GM18867 (cell line): ENCODE measurements at regions not wholly inside any gene's neighbourhood (a gene's known extent, or its start where the extent isn't known, plus 50 kb on each side); places are given as distances from the start of the nearest gene placed in this dataset.

Source experiments
- ATAC-seq: cut with Tn5 transposase; IDR thresholded peaks from one replicate; pipeline ENCODE4 v1.9.1; 2021; ENCODE audit warnings: mild to moderate bottlenecking, moderate library complexity; ENCODE audit not compliant: unreplicated experiment

DNA sequence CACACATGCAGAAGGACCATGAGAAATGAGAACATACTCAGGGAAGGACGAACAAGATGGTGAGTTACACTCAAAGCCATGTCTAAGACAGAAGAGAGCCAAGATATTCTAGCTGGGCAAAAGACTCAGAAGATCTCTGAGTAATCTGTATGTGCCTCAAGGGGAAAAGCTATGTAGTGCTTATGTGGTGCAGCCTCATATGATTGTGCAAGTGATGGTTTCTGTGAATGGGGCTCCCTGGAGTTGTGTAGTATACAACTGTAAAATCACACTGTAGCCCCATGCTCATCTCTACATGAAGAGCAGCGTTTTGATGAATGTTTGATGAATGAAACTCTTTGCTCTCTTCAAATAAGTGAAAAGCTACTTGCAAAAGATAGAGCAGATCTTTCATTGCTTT, 57.5 kb downstream of the OSR1 start:
- no peak for ATAC-seq

DNA sequence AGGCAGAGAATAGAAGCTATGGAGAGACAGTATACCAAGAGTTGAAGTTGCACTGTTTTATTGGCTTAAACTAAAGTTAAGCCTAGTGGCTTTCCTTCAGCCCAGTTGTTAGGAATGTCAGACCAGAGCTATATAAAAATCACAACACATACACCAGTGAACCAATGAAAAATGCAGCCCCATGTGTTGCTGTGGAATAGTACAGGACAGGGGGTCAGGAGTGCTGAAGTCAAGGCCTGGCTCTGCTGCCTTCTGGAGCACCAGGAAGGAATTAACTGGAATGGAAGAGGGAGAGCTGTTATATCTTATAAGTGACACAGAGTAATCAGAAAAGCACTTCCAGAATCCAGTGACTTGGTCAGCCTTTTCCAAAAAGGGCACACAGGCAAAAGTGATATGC, 58.9 kb downstream of the OSR1 start:
- ATAC-seq: no peak

DNA sequence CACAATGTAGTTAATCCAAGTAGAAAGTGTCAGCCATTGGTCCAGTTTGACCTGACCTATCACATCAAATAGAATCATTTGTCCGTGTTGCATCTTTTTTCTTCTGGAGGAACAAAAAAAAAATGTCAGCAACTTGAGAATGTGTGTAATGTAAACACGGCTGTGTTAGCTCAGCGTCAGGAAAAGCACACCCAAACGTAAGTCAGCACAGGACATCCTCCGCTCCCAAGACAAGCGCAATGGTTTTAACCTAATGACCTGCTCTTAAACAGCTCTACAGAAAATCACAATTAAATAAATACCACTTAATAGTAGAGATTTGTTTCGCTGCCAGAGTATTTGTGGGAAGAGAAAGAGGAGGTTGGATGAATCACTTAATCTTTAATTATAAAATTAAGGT, 59.4 kb downstream of the OSR1 start:
- no peak for ATAC-seq

DNA sequence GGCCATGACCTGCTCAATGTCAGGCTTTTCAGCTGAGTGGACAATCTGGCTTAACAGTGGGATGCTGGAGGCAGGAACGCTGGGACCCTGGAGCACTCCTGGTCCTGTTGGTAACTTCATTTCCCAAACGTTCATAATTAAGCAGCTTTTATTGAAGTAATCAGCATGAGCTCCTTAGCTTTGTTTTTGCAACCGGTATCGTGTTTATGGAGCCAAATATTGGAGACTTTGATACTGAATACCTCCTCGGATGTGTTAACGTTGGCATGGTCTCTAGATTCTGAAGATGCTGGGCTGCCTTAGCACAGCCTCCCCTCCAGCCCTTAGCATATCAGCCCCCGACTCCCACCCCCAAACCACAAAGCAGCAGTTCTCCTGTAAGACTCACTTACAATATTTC, 60.7 kb downstream of the OSR1 start:
- no peak for ATAC-seq

DNA sequence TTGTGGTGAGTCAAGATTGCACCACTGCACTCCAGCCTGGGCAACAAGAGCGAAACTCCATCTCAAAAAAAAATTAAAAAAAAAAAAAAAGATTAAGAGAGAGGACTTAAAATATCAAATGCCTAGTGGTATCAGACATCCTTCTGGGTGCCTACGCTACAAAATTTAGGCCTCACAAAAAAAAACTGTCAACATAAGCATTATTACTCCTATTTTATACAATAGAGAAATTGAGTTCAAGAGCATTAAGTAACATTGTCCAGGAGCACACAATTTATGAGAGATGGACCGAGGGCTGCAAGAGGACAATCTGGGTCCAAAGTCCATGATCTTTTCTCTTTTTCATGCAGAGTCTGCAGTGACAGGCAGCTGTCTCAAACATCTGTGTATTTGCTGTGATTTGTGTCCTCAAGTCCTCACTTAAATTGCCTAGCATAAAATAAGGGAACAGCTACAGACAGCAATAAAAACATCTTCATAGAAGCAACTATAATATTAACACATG, 62.4 kb downstream of the OSR1 start:
- no peak for ATAC-seq

DNA sequence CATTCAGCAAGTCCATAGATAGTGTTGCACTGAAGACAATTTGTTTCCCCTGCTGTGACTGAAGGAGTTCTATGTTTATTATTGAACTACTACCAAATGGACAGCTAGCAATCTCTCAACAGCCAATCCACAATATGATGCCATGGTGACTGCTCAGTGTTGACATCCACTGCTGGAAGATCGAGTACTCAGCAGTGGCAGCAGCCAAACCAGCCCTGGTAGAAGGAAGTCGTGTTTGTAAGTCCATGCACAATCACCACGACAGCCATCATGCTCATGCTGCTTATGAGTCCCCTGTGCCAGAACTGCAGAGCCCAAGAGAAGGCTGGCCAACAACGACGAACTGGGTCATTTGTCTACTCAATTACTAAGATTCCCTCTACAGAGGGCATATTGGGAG, 66.4 kb downstream of the OSR1 start:
- ATAC-seq: no peak

DNA sequence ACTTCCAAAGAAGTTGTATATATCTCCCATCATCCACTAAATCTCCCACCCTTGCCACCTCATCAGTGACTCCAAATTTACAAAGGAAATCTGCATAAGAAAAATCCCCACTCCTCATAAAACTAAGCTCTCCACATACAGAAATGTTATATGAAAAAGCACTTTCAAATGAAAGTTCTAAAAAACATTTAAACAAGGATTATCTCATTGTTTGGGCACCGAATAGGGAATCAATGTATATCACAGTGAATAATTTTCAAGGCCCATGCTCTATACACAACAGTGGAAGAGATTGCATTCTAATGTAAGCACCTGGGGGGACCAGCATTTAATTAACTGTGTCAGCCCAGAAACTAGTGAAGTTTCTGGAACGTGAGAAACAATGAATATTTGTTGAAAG, 70.1 kb downstream of the OSR1 start:
- no peak for ATAC-seq

DNA sequence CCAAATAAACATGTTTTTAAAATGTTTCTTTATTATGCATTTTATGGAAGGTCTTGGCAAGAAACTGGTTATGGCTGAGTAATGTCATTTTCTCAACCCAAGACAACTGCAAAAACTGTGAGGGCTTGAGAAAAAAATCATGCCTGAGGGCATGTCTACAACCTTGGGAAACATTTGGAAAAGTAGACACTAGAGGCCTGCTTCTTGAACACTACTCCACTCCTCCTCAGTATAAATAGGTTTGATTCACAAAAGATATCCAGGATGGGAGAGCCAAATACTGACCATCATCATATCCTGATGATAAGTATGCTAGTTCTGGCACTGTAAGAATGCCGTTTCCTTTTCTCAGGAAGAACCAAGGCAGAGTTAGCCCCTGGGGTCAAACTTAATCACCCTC, 71.1 kb downstream of the OSR1 start:
- ATAC-seq: no peak

DNA sequence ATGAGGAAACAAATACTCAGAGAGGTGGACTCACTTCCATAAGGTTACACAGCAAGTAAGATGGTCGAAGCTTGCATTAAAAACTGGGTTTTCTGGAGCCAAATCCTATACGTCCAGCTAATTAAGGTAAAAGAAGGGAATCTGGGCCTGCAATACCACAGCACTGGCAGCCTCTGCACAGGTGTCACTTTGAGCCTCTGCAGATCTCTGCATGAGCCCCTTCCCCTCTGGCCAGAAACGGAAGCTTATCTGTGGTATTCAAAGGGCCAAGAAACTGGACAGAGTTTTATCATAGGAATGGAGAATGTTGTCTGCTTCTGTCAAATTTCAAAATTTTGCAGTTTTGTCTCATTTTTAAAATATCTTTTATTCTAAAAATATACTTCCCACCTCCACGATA, 76.1 kb downstream of the OSR1 start:
- no peak for ATAC-seq

DNA sequence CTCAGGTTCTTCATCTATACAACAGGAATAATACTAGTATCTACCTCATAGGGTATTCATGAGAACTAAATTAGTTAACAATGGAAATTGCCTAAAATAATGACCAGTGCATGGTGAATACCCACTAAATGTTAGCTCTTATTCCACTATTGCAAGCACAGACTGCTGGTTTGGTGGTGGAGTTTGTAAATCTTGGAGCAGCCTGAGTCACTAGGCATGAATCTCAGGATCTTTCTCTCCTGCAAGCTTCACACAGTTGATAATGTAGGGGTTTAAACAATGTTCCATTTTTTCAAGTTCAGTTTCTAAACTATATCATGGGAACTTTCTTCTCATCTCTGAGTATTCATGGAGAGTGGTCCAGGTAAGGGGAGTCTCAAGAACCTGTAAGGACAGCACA, 84.0 kb downstream of the OSR1 start:
- ATAC-seq: no peak

DNA sequence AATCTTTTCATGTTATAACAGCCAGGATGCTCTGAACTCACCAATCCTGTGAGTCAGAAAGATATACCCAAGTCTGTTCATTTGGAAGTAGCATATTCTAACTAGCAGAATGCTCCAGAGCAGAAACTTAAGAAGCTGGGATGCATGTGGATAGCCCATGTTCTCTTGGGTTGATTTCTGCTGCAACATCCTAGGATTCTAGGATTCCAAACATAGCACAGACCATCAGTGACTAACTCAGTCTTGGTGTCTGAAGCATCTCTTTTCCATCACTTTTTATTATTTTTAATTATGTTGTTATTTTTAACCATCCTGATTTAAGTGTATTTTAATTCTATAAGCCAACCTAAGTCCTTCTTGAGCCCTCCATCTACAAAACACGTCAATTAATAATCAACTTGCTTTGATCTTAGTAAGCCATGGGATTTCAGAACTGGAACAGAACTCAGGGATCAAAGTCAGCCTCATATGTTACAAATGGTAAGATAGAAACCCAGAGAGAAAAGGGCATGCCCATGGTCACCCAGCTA, 85.4 kb downstream of the OSR1 start:
- ATAC-seq: no peak

DNA sequence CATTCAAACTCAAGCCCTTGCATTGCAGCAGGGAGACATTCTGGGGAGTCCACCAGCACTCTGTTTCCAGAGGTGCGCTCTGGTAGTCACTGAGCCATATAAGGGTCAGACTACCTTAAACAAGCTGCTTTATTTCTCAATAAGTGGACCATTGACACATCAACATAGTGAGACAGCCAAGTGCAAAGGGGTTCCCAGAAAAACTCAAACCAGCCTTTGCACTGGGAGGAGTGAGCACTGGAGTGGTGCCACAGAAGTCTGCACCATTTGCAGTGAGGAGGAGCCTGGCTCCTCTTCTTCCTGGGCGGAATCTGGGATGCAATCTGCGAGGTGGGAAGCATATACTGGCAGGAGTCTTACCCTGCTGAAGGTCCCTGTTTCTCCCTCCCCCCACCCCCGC, 86.4 kb downstream of the OSR1 start:
- no peak for ATAC-seq

DNA sequence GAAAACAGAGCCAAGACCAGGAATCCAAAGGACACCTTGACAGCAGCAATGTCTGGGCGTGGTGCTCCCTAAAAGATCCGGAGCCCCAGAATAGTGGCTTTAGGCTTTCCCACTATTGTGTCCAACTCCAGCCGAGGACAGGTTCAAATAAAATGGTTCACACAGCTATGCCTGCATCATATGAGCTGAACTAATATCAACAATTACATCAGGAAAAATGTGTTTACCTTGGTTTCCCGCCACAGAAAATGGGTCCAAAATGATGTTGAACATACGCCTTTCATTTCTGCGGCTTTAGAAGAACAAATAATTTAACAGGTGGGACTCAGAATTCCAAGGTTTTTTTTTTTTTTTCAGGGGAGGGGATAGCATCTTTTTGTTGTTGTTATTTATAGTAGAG, 93.6 kb downstream of the OSR1 start:
- ATAC-seq: no peak

DNA sequence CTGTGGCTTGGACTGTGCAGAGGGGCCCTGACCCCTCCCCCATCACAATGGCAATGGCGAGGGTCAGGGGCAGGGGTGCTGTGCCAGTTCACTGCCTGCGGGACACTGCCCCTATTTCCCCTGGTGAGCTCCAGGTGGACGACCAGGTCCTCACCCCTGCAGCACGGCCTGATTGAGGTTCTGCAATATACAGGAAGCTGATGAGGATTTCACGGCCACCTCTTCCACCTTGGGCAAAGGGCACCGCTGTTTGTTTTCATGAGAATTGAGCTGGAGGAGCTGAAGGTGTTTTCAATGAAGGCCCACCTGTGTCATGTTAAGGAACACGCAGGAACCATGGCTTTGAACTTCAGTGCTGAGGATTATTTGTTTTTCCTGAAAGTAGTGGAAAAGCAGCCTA, 96.3 kb downstream of the OSR1 start:
- ATAC-seq: no peak

DNA sequence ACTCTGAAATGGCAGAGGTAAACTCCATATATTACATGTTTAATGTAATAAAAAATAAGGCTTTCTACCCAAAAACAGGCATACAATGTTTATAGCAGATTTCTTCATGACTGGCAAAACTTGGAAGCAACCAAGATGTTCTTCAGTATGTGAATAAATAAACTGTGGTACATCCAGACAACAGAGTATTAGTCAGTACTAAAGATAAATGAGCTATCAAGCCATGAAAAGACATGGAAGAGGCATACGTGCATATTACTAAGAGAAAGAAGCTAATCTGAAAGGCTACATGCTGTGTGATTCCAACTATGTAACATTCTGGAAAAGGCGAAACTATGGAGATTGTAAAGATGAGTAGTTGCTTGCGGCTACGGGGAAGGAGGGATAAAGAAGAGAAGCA, 97.4 kb downstream of the OSR1 start:
- no peak for ATAC-seq

DNA sequence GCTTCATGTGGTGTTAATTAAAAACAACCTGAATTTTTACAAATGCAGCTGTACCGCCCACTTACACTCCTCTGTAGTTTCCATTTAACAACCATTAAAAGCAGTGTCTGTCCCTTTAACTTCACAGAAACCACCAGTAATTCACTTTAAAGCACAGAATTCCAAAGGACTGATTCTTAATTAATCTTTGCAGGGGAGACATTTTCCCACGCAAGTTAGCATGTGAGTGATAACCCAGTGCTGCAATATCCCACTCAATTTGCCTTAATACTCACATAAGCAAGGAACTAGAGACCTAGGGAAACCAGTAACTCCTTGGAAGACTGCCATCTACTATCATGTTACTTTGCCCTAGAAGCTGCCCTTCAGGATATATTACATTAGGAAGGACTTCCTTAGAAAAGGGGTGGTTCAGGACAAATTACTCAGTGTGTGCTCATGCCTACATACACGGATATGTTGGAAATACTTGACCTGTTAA, 102.3 kb downstream of the OSR1 start:
- no peak for ATAC-seq

DNA sequence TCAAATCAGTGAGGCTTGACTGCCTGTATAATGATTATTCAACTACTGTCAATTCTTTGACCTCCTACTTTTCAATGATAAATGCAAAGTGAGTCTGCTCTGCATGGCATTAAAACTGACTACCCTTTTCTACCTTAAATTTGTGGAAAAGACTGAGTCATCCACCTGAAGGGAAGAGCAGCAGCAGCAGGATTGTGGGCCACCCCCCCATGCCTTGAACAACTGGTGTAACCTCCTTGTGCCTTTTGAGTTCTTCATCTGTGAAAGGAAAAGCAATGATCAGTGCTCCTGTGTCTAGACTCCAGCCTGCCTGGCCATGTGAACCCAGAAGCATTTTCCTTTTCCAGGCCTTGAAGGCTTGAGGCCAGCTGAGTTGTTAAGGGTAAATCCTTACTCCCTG, 102.9 kb downstream of the OSR1 start:
- ATAC-seq: no peak

DNA sequence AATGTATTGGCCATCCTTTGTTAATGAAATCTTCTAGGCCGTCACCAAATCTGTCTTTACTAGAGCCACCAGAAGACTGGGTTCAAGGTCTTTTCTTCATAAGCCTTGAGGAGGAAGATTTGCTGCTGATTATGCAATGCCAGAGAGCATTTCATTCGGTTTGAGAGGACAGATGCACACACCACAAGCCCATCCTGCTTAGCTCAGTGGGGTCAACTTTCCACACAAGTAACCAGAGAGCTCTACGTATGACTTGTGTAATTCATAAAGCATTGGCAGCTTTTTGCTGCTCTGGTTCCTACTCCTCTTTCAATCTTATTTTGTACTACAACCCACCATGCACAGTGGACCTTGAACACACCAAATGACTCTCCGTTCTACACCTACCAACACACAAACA, 106.9 kb downstream of the OSR1 start:
- ATAC-seq: no peak

DNA sequence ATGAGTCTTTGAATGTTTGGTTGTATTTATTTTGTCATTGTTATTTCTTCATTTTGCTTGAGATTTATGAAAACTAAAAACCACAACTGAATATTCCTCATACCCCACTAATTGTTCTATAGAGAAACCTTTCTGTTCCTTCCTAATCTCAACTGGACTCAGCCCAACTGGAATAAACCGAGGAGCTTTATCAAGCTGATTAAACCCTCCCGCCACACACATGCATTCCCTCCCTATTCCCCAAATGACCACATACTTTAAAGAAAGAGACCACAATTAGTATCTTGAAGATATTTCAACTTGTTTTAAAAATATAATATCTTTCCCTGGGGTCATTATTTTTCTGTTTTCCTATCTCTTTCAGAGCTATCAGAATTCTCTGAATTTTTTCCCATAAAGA, 107.5 kb downstream of the OSR1 start:
- ATAC-seq: no peak

DNA sequence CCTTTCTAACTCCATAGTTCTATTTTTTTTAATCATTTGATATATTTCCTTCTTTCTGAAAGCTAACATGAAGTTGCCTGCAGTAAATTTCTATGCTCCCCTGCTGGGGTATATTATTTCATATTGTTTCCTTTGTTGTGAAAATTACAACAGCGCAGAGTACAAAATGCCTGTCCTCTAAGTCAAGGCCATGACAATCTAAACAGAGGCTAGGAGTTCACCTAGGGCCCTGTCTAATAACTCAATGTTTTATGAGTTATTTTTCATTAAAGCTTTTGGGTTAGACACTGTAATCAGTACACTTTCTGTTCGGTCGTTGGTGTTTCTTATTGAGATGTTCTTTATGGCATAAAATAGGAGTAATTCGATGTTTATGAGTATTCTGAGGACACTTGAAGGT, 111.2 kb downstream of the OSR1 start:
- ATAC-seq: no peak

DNA sequence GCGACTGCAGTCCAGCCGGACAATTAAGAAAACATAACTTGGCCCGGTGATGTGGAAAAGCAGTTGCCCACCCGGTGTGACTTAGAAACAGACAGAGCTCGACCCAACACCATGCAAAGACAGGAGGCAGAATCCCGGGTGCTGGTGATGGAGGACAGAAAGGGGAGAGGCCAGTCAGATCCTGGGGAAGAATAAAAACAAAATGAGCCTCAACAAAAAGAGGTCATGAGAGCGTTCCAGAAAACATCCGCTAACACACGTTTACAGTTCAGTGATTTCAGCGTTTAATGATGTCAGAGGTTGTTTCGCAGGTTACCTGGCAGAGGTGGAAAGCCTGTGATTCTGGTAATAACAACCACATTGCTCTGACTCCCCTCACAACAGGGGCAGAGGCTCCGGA, 111.9 kb downstream of the OSR1 start:
- ATAC-seq: no peak

DNA sequence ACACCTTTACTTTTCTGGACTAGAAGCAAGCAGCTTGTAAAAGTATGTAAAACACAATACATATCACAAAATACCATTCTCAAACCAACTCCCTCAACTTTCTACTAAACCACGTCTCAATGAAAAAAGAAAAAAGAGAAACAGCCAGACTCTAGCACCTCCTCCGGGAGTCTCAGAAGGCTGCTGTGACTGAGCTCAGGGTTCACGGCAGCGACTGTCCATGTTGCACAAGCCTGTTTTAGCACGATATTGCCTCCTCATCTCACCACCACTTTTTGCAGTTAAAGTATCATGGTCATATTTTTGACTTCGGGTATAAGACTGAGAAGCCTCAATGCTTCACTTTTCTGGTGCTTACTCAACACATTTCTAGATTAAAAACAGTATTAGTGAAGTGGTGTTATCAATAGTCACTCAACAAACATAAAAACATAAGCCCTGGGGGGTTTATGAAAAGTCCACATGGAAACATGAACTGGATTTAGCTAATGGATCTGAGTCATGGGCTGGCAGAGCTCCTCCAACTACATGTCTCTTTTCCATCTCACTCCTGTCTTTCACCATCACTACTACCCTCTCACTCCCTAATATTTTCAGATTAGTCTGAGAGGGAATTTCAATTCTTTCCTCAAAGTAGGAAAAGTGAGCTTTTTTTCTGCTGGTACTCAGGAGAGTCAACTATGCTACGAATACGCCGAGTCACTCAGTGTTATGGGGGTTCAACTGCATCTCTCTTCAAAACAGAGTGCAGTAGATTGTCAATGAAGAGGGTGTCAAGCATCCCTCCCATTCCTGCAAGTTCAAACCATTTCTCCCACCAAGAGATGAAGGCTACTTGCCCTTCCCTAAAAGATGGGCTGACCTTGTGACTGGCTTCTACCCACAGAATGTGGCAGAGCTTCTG, 113.7 kb downstream of the OSR1 start:
- no peak for ATAC-seq
